ENCODE measurements at regions not wholly inside any gene's neighbourhood (a gene's known extent, or its start where the extent isn't known, plus 50 kb on each side); places are given as distances from the start of the nearest gene placed in this dataset.

GRCh38 chr4:64533159-64533558 lies 123.9 kb upstream of the TECRL start:
- no peak for TF ChIP-seq CTCF (IDR thresholded peaks at IDR 0.05)
- TF ChIP-seq POLR2A (IDR thresholded peaks at IDR 0.05) = no peak

Data from breast epithelium (tissue), 3 donors.